Stimulated activated effector memory CD8-positive, alpha-beta T cell treated with anti-CD3 and anti-CD28 coated beads, Interleukin-12 subunit alpha, Interleukin-12 subunit beta, amount 100 ng/mL, for 72 hours (primary cell): ENCODE measurements at regions not wholly inside any gene's neighbourhood (a gene's known extent, or its start where the extent isn't known, plus 50 kb on each side); places are given as distances from the start of the nearest gene placed in this dataset.

Source experiments
- ATAC-seq: fragments of 150-1000 bp; cut with Tn5 transposase; 2 replicates; pipeline ENCODE4 v1.10.0; 2021
- DNase-seq, 2 donors: peaks; one replicate each; pipeline ENCODE4 v3.0.0; 2021 to 2022; ENCODE audit warnings: low spot score in 2 of 2
- H3K27ac Mint-ChIP-seq: one replicate; pipeline ENCODE4 v1.8.0; 2022; ENCODE audit warnings: mild to moderate bottlenecking, mixed read lengths
- H3K36me3 Mint-ChIP-seq: one replicate; pipeline ENCODE4 v1.8.0; 2022; ENCODE audit warnings: mild to moderate bottlenecking, mixed read lengths
- H3K4me1 Mint-ChIP-seq: one replicate; pipeline ENCODE4 v1.8.0; 2022; ENCODE audit warnings: mixed read lengths
- H3K4me3 Mint-ChIP-seq: one replicate; pipeline ENCODE4 v1.8.0; 2022; ENCODE audit warnings: mild to moderate bottlenecking, mixed read lengths
- H3K9me3 Mint-ChIP-seq: one replicate; pipeline ENCODE4 v1.8.0; 2022; ENCODE audit warnings: mixed read lengths

GRCh38 chr7:142413280-142414000, 155.6 kb upstream of the PRSS58 start:
- Mint-ChIP-seq H3K27ac (no peak overlapping the region), H3K36me3 (no peaks in the 10 kb centered on the region), H3K4me1 (no peaks in the 10 kb centered on the region), H3K9me3 (no peaks in the 10 kb centered on the region), H3K4me3 (no peak overlapping the region)
- DNase-seq = no peak
- no peak for ATAC-seq

DNA sequence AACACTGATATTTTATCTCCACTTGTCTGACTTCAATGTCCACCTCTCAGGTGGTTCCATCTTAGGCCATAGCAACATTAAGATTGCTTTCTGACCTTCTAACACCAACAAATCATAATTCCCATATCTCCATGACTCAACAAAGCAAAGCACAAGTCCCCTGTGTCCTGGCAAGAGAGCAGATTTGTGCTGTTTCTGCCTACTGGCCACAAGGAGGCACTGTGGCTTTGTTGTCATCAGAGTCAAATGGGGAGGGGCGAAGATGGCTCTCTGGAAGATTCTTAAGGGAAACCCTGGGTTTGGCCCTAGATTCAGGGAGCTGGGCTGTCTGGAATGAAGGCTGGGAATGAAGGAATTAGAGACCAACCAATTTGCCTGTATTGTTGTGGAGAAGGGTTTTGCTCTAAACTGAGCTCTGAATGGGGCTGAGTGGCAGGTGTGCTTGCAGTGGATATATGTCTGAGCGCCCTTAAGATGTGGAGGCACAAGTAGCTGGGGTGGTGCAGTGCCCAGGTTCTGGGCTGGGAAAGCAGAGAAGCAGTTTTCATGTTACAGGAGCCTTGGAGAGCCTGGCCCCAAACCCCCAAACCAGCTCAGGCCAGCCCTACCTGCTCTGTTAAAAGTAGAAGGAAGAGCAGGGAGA, 154.8 kb upstream of the PRSS58 start:
- H3K27ac Mint-ChIP-seq = no peak overlapping the region
- ATAC-seq = peak; percentile 59
- H3K36me3 Mint-ChIP-seq = no peaks in the 10 kb centered on the region
- no peaks in the 10 kb centered on the region for H3K9me3 Mint-ChIP-seq
- H3K4me1 Mint-ChIP-seq = no peaks in the 10 kb centered on the region
- H3K4me3 Mint-ChIP-seq = no peak overlapping the region
- peak in 1 of 2 donors; percentile 54 for DNase-seq

DNA sequence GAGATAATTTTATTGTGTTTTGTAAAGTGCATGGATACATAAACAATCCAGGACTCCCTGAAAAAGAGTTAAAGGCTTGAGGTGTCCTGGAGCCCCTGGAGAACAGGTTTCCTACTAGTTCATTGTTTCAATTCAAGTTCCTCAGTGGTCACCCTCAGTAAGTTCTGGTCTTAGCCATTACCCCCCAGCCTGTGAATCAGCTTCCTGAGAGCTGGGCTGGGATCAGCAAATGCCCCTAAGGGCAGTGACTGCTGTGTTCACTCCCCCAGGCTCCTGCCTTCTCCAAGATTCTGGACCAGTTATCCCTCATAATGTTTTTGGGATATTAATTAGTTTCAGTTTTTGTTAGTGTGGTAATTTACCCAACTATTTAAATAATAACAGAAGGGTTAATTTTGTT, 151.6 kb upstream of the PRSS58 start:
- no peaks in the 10 kb centered on the region for H3K9me3 Mint-ChIP-seq
- no peak overlapping the region for H3K4me3 Mint-ChIP-seq
- H3K36me3 Mint-ChIP-seq = no peaks in the 10 kb centered on the region
- H3K4me1 Mint-ChIP-seq = no peaks in the 10 kb centered on the region
- no peak overlapping the region for H3K27ac Mint-ChIP-seq
- ATAC-seq = no peak
- DNase-seq = no peak

GRCh38 chr7:142408794-142409193, 150.9 kb upstream of the PRSS58 start:
- Mint-ChIP-seq H3K4me3 (no peak overlapping the region), H3K36me3 (no peaks in the 10 kb centered on the region), H3K27ac (no peak overlapping the region), H3K9me3 (no peaks in the 10 kb centered on the region), H3K4me1 (no peaks in the 10 kb centered on the region)
- DNase-seq = no peak
- ATAC-seq = no peak

- Mint-ChIP-seq H3K4me1 (no peaks in the 10 kb centered on the region), H3K9me3 (no peaks in the 10 kb centered on the region), H3K4me3 (no peak overlapping the region), H3K27ac (no peak overlapping the region), H3K36me3 (no peaks in the 10 kb centered on the region)
- no peak for DNase-seq
- no peak for ATAC-seq
Measured at GRCh38 chr7:142407939-142408570, 150.2 kb upstream of the PRSS58 start.

DNA sequence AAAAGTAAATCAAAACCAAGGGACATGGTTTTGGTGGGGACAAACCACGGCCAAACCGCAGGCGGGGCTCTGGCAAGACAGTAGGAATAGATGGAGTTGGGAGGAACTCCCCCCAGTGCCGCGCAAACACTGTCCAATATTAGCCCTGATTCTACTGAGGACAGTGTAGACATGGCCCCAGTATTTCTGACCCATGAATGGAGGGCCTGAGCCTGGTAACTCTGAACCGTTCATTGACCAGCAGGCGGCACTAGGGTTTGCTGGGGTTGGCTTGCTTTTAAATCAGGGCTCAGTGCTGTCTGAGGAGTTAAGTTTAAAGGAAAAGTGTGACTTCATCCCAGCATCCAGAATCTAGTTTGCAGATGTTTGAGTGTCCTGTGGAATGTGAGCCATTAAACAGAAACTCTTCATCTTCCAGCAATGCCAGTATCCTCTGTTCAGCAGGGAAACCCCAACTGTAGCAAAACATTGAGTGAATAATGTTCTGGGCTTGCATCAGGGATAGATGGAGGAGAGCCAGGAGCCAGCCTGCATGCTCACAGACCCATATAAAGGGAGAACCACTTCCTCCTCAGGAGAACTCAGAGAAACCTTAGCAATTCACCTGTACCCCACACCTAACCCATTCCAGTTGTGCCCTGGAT, 147.4 kb upstream of the PRSS58 start:
- Mint-ChIP-seq H3K36me3 (no peaks in the 10 kb centered on the region), H3K9me3 (no peaks in the 10 kb centered on the region), H3K27ac (no peak overlapping the region), H3K4me3 (no peak overlapping the region), H3K4me1 (no peaks in the 10 kb centered on the region)
- no peak for DNase-seq
- no peak for ATAC-seq

- DNase-seq (no peak), ATAC-seq (no peak)
- no peak overlapping the region for H3K4me3 Mint-ChIP-seq
- no peaks in the 10 kb centered on the region for H3K36me3 Mint-ChIP-seq
- no peak overlapping the region for H3K27ac Mint-ChIP-seq
- no peaks in the 10 kb centered on the region for H3K4me1 Mint-ChIP-seq
- H3K9me3 Mint-ChIP-seq = no peaks in the 10 kb centered on the region
Measured at GRCh38 chr7:142401951-142402350, 144.1 kb upstream of the PRSS58 start.

GRCh38 chr7:142400042-142400533, 142.2 kb upstream of the PRSS58 start:
- DNase-seq = no peak
- Mint-ChIP-seq H3K36me3 (no peaks in the 10 kb centered on the region), H3K27ac (no peak overlapping the region), H3K4me1 (no peaks in the 10 kb centered on the region), H3K4me3 (no peak overlapping the region), H3K9me3 (no peaks in the 10 kb centered on the region)
- no peak for ATAC-seq

DNA sequence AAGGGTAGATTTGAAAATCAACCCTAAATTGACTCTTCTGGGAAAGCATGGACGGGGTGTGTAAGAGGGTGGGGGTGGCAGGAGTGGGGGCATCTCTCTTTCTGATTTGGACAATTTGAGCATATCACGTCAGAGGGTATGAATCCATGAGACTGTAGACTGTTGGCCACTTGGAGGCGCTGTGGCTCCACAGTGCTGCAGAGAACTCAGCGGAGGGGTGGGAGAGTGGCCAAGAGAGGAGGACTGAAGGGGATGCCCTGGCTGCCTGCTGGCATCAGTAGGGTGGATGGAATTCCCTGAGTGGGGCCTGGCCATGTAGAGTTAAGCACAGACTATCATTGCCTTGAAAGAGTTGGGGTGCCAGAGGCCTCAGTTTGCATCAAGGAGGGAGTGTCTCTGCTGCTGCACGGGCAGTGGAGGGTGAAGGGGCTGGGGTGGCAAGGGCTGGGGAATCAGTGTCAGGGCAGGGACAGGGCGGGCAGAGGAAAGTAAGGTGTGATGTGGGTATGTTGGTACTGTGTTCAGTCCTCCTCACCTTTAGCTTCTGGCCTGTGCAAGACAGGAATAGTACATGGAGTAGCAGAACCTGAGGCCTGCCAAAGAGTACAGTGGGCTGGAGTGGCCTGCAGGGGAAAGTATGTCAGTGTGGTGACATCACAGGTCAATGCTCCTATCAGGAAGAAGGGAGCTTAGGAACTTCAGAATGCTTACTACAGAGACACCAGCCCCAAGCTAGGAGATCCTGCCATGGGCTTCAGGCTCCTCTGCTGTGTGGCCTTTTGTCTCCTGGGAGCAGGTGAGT, 133.5 kb upstream of the PRSS58 start:
- H3K27ac Mint-ChIP-seq = no peak overlapping the region
- H3K9me3 Mint-ChIP-seq = no peaks in the 10 kb centered on the region
- no peak for DNase-seq
- peak overlapping the region; percentile 44 for H3K4me3 Mint-ChIP-seq
- H3K4me1 Mint-ChIP-seq = no peaks in the 10 kb centered on the region
- no peaks in the 10 kb centered on the region for H3K36me3 Mint-ChIP-seq
- peak; percentile 66 for ATAC-seq

DNA sequence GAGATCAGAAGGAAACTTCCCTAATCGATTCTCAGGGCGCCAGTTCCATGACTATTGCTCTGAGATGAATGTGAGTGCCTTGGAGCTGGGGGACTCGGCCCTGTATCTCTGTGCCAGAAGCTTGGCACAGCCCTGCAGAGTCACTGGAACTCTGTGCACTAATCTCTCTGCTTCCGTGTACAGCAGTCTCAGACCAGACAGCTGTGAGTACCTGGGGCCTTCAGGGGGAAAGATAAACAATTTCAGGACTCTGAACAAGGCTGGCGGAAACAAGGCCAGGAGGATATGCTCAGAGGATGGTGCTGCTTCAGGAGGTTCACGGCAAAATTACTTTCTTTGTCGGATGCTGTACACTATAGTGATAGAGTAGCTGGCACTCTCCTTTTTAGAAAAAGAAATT, 131.7 kb upstream of the PRSS58 start:
- H3K36me3 Mint-ChIP-seq = no peaks in the 10 kb centered on the region
- no peak overlapping the region for H3K4me3 Mint-ChIP-seq
- ATAC-seq = no peak
- DNase-seq = no peak
- no peak overlapping the region for H3K27ac Mint-ChIP-seq
- H3K4me1 Mint-ChIP-seq = peaks cover 10% of the 10 kb centered on the region
- no peaks in the 10 kb centered on the region for H3K9me3 Mint-ChIP-seq

DNA sequence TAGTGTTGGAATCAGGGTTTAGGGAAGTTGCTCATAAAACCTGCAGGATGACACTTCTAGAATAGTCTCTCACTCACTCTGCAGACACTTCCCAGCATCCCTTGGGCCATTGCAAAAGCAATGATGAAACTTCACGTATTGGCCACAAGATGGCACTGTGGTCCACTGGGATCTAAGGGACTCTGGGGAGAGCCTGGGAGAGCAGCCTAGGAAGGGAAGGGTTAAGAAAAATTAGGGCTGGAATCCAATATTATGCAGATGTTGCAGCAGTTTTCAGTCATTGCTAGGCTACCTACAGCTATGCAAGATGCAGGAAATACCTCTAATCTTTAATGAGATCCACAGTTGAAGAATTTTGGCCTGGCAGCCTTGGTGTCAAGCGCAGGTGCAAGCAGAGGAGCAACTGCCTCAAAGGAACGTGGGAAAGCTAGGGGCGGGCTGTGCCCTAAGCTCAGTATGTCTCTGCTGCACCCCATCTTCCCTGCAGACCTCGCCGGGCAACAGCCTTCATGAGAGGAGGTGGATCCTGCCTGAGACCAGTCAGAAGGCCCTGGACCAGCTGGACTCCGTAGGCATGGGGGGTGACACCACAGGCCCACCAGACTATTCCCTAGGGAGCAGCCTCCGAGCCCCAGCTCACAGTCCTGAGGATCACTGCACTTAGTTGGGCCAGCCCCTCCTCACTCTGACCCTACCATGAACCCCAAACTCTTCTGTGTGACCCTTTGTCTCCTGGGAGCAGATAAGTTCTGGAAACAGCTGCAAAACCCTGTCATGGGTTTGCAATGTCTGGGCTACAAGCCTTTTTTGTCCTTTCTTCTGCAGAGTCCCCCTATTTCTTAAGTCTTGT, 127.9 kb upstream of the PRSS58 start:
- H3K27ac Mint-ChIP-seq = no peak overlapping the region
- DNase-seq = no peak
- no peaks in the 10 kb centered on the region for H3K9me3 Mint-ChIP-seq
- peaks cover 28% of the 10 kb centered on the region for H3K4me1 Mint-ChIP-seq
- peak; percentile 50 for ATAC-seq
- H3K4me3 Mint-ChIP-seq = peak overlapping the region; percentile 52
- peaks cover 3% of the 10 kb centered on the region for H3K36me3 Mint-ChIP-seq

- DNase-seq = no peak
- Mint-ChIP-seq H3K4me3 (peak overlapping the region; percentile 52), H3K27ac (peak overlapping the region; percentile 29), H3K36me3 (peaks cover 4% of the 10 kb centered on the region), H3K4me1 (peaks cover 28% of the 10 kb centered on the region), H3K9me3 (no peaks in the 10 kb centered on the region)
- peak; percentile 72 for ATAC-seq
Measured at GRCh38 chr7:142384493-142384922, 126.7 kb upstream of the PRSS58 start.

DNA sequence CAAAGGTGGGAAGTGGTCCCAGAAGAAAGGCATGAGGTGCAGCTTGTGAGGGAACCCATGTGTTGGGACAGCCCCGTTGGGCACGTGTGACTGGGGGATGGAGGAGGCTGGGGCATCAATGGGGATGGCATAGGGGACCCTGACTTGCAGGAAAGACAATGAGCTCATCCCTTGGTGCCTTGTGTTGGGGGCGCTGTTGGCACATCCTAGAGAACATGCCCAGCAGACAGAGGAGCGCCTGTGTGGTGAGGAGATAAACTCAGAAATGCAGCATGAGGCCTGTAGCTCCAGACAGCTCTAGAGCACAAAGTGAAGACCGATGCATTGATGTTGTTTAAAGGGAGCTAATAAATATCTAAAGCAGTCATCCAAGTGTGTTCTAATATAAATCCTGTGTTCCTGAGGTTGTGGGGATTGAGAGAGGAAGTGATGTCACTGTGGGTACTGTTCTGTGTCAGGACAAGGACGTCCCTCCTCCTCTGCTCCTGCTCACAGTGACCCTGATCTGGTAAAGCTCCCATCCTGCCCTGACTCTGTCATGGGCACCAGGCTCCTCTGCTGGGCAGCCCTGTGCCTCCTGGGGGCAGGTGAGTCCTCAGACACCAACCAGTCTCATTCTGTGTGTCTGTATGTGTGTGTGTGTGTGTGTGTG, 126.1 kb upstream of the PRSS58 start:
- peak overlapping the region; percentile 29 for H3K27ac Mint-ChIP-seq
- no peaks in the 10 kb centered on the region for H3K9me3 Mint-ChIP-seq
- H3K4me3 Mint-ChIP-seq = peak overlapping the region; percentile 52
- H3K4me1 Mint-ChIP-seq = peaks cover 28% of the 10 kb centered on the region
- DNase-seq (no peak), ATAC-seq (peak; percentile 61)
- H3K36me3 Mint-ChIP-seq = peaks cover 4% of the 10 kb centered on the region
